Naive thymus-derived CD8-positive, alpha-beta T cell (primary cell): ENCODE measurements at regions not wholly inside any gene's neighbourhood (a gene's known extent, or its start where the extent isn't known, plus 50 kb on each side); places are given as distances from the start of the nearest gene placed in this dataset.

Source experiments
- ATAC-seq, 2 donors: fragments of 150-1000 bp; cut with Tn5 transposase in 1 of 2; sonication (Bioruptor Pico), chemical (Tn5 transposase) in 1 of 2; 1 replicate in 1 of 2; 2 replicates in 1 of 2; pipeline ENCODE4 v1.10.0; 2021; ENCODE audit warnings: mild to moderate bottlenecking in 2 of 2, moderate library complexity in 2 of 2
- POLR2A ChIA-PET: fragments of 350-600 bp; sonication (Branson Sonifier 250); formaldehyde crosslinking; loops from one replicate; lab custom pipeline; 2021; ENCODE audit warnings: antibody characterized with exemption; lab: Charles Lee
- DNase-seq, 10 donors: peaks; one replicate each; pipeline versions ENCODE4 v3.0.0 to v3.0.0-alpha.2; 2020 to 2022
- H3K27ac Mint-ChIP-seq, 10 donors: one replicate each; pipeline ENCODE4 v1.8.0; 2020 to 2022; ENCODE audit warnings: mild to moderate bottlenecking in 10 of 10, mixed read lengths in 10 of 10, moderate library complexity in 4 of 10, inconsistent platforms in 1 of 10
- H3K27me3 Mint-ChIP-seq, 5 donors: one replicate each; pipeline ENCODE4 v1.8.0; 2021 to 2022; ENCODE audit warnings: mixed read lengths in 5 of 5
- H3K36me3 Mint-ChIP-seq, 3 donors: one replicate each; pipeline ENCODE4 v1.8.0; 2020 to 2022; ENCODE audit warnings: mixed read lengths in 3 of 3, mild to moderate bottlenecking in 2 of 3, inconsistent platforms in 1 of 3
- H3K4me1 Mint-ChIP-seq, 4 donors: one replicate each; pipeline ENCODE4 v1.8.0; 2021 to 2022; ENCODE audit warnings: mixed read lengths in 4 of 4
- H3K4me3 Mint-ChIP-seq, 10 donors: one replicate each; pipeline ENCODE4 v1.8.0; 2020 to 2022; ENCODE audit warnings: mild to moderate bottlenecking in 10 of 10, mixed read lengths in 10 of 10, moderate library complexity in 6 of 10, inconsistent platforms in 1 of 10
- H3K9me3 Mint-ChIP-seq, 9 donors: one replicate each; pipeline ENCODE4 v1.8.0; 2020 to 2022; ENCODE audit warnings: mixed read lengths in 9 of 9, mild to moderate bottlenecking in 3 of 9, inconsistent platforms in 1 of 9, moderate library complexity in 1 of 9

GRCh38 chr7:156487811-156488533 lies 152.6 kb upstream of the RNF32 start:
- H3K9me3 Mint-ChIP-seq = no peaks in the 10 kb centered on the region
- no peaks in the 10 kb centered on the region for H3K36me3 Mint-ChIP-seq
- POLR2A ChIA-PET = no interaction called here
- ATAC-seq (no peak), DNase-seq (no peak)
- no peak overlapping the region for H3K4me3 Mint-ChIP-seq
- H3K4me1 Mint-ChIP-seq = no peaks in the 10 kb centered on the region
- H3K27me3 Mint-ChIP-seq = peaks cover 4 to 44% (median 11%) of the 10 kb centered on the region in 5 donors
- no peak overlapping the region for H3K27ac Mint-ChIP-seq

GRCh38 chr7:156480671-156481070 lies 159.9 kb upstream of the RNF32 start:
- no peaks in the 10 kb centered on the region for H3K36me3 Mint-ChIP-seq
- POLR2A ChIA-PET = no interaction called here
- H3K4me1 Mint-ChIP-seq = no peaks in the 10 kb centered on the region
- H3K9me3 Mint-ChIP-seq = no peaks in the 10 kb centered on the region
- H3K4me3 Mint-ChIP-seq = no peak overlapping the region
- H3K27ac Mint-ChIP-seq = no peak overlapping the region
- H3K27me3 Mint-ChIP-seq = peaks cover 6 to 64% (median 30%) of the 10 kb centered on the region in 5 donors
- no peak for DNase-seq
- no peak for ATAC-seq

- no peak for ATAC-seq
- H3K27me3 Mint-ChIP-seq = peaks cover 11 to 71% (median 32%) of the 10 kb centered on the region in 5 donors
- H3K36me3 Mint-ChIP-seq = no peaks in the 10 kb centered on the region
- H3K27ac Mint-ChIP-seq = peak overlapping the region in 1 of 10 donors; percentile 13
- H3K4me1 Mint-ChIP-seq = no peaks in the 10 kb centered on the region
- POLR2A ChIA-PET = no interaction called here
- H3K4me3 Mint-ChIP-seq = no peak overlapping the region
- H3K9me3 Mint-ChIP-seq = no peaks in the 10 kb centered on the region
- DNase-seq = no peak
Measured at GRCh38 chr7:156479596-156479995, 161.0 kb upstream of the RNF32 start.

GRCh38 chr7:156478486-156478885 lies 162.1 kb upstream of the RNF32 start:
- no peaks in the 10 kb centered on the region for H3K4me1 Mint-ChIP-seq
- no peaks in the 10 kb centered on the region for H3K36me3 Mint-ChIP-seq
- no peak overlapping the region for H3K27ac Mint-ChIP-seq
- no peak for ATAC-seq
- peaks cover 16 to 72% (median 37%) of the 10 kb centered on the region in 5 donors for H3K27me3 Mint-ChIP-seq
- no peak overlapping the region for H3K4me3 Mint-ChIP-seq
- H3K9me3 Mint-ChIP-seq = no peaks in the 10 kb centered on the region
- DNase-seq = no peak
- POLR2A ChIA-PET = no interaction called here

- DNase-seq = no peak
- POLR2A ChIA-PET = no interaction called here
- Mint-ChIP-seq H3K4me3 (no peak overlapping the region), H3K4me1 (no peaks in the 10 kb centered on the region), H3K27ac (peak overlapping the region in 1 of 10 donors; percentile 18), H3K9me3 (no peaks in the 10 kb centered on the region), H3K27me3 (peaks cover 15 to 56% (median 34%) of the 10 kb centered on the region in 5 donors), H3K36me3 (no peaks in the 10 kb centered on the region)
- ATAC-seq = no peak
Measured at GRCh38 chr7:156475666-156476065, 164.9 kb upstream of the RNF32 start.

- Mint-ChIP-seq H3K27me3 (peaks cover 15 to 56% (median 36%) of the 10 kb centered on the region in 5 donors), H3K27ac (no peak overlapping the region), H3K4me1 (no peaks in the 10 kb centered on the region), H3K36me3 (no peaks in the 10 kb centered on the region), H3K9me3 (no peaks in the 10 kb centered on the region), H3K4me3 (no peak overlapping the region)
- no peak for ATAC-seq
- DNase-seq = no peak
- POLR2A ChIA-PET = no interaction called here
Measured at GRCh38 chr7:156475179-156475578, 165.4 kb upstream of the RNF32 start.

- H3K4me3 Mint-ChIP-seq = no peak overlapping the region
- no peak for DNase-seq
- no peaks in the 10 kb centered on the region for H3K4me1 Mint-ChIP-seq
- no peak overlapping the region for H3K27ac Mint-ChIP-seq
- POLR2A ChIA-PET = no interaction called here
- ATAC-seq = no peak
- H3K9me3 Mint-ChIP-seq = no peaks in the 10 kb centered on the region
- peaks cover 15 to 52% (median 31%) of the 10 kb centered on the region in 5 donors for H3K27me3 Mint-ChIP-seq
- H3K36me3 Mint-ChIP-seq = no peaks in the 10 kb centered on the region
Measured at GRCh38 chr7:156474241-156474743, 166.3 kb upstream of the RNF32 start.

GRCh38 chr7:156473476-156474240 lies 166.9 kb upstream of the RNF32 start:
- ATAC-seq (no peak), DNase-seq (peak in 5 of 10 donors; percentile 16 to 24 (median 18))
- no peak overlapping the region for H3K4me3 Mint-ChIP-seq
- H3K27ac Mint-ChIP-seq = no peak overlapping the region
- no peaks in the 10 kb centered on the region for H3K9me3 Mint-ChIP-seq
- POLR2A ChIA-PET = no interaction called here
- H3K4me1 Mint-ChIP-seq = no peaks in the 10 kb centered on the region
- no peaks in the 10 kb centered on the region for H3K36me3 Mint-ChIP-seq
- H3K27me3 Mint-ChIP-seq = peaks cover 16 to 46% (median 31%) of the 10 kb centered on the region in 5 donors

GRCh38 chr7:156472267-156472666 lies 168.3 kb upstream of the RNF32 start:
- ATAC-seq = no peak
- H3K27me3 Mint-ChIP-seq = peaks cover 13 to 38% (median 23%) of the 10 kb centered on the region in 5 donors
- no peak for DNase-seq
- H3K4me3 Mint-ChIP-seq = no peak overlapping the region
- H3K4me1 Mint-ChIP-seq = no peaks in the 10 kb centered on the region
- no peak overlapping the region for H3K27ac Mint-ChIP-seq
- no peaks in the 10 kb centered on the region for H3K9me3 Mint-ChIP-seq
- no peaks in the 10 kb centered on the region for H3K36me3 Mint-ChIP-seq
- POLR2A ChIA-PET = no interaction called here

GRCh38 chr7:156470399-156471320 lies 169.9 kb upstream of the RNF32 start:
- Mint-ChIP-seq H3K4me1 (no peaks in the 10 kb centered on the region), H3K9me3 (no peaks in the 10 kb centered on the region), H3K27ac (no peak overlapping the region), H3K36me3 (no peaks in the 10 kb centered on the region), H3K4me3 (no peak overlapping the region), H3K27me3 (peaks cover 11 to 30% (median 14%) of the 10 kb centered on the region in 5 donors)
- POLR2A ChIA-PET = no interaction called here
- DNase-seq = no peak
- no peak for ATAC-seq

GRCh38 chr7:156466955-156467625 lies 173.5 kb upstream of the RNF32 start:
- Mint-ChIP-seq H3K36me3 (no peaks in the 10 kb centered on the region), H3K27me3 (peaks cover 0 to 39% (median 10%) of the 10 kb centered on the region in 5 donors), H3K27ac (no peak overlapping the region), H3K9me3 (peaks cover 0 to 7% (median 0%) of the 10 kb centered on the region in 9 donors), H3K4me3 (no peak overlapping the region), H3K4me1 (no peaks in the 10 kb centered on the region)
- POLR2A ChIA-PET = no interaction called here
- no peak for ATAC-seq
- DNase-seq = no peak

- H3K27ac Mint-ChIP-seq = no peak overlapping the region
- peaks cover 0 to 39% (median 10%) of the 10 kb centered on the region in 5 donors for H3K27me3 Mint-ChIP-seq
- ATAC-seq = no peak
Measured at GRCh38 chr7:156466272-156466671, 174.3 kb upstream of the RNF32 start.

More at GRCh38 chr7:156466272-156466671, 174.3 kb upstream of the RNF32 start:
- Mint-ChIP-seq H3K36me3 (no peaks in the 10 kb centered on the region), H3K9me3 (peaks cover 0 to 7% (median 0%) of the 10 kb centered on the region in 9 donors), H3K4me1 (peaks cover 0 to 2% (median 0%) of the 10 kb centered on the region in 4 donors), H3K4me3 (no peak overlapping the region)
- POLR2A ChIA-PET = no interaction called here
- DNase-seq = no peak
